Panc1 (cell line): ENCODE measurements at regions not wholly inside any gene's neighbourhood (a gene's known extent, or its start where the extent isn't known, plus 50 kb on each side); places are given as distances from the start of the nearest gene placed in this dataset.

Source experiments
- ATAC-seq: fragments of 200-7000 bp; cut with Tn5 transposase; 2 replicates; pipeline ENCODE4 v1.9.1; 2020; ENCODE audit warnings: mild to moderate bottlenecking, moderate library complexity
- BruUV-seq: library from RNA; stranded (reverse); fragments of 400-500 nt; replicated peaks from 2 replicates; lab custom pipeline; 2021; lab: Mats Ljungman, UMichigan
- CTCF ChIA-PET: fragments of 300-600 bp; sonication (Branson Sonifier 250); formaldehyde crosslinking; loops from one replicate; lab custom pipeline; 2022; ENCODE audit warnings: antibody characterized with exemption; lab: Charles Lee
- POLR2A ChIA-PET: fragments of 300-600 bp; sonication (Branson Sonifier 250); formaldehyde crosslinking; loops from one replicate; lab custom pipeline; 2022; ENCODE audit warnings: antibody characterized with exemption; lab: Charles Lee
- DNase-seq: peaks from one replicate; pipeline ENCODE4 v3.0.0-alpha.2; 2010; ENCODE audit warnings: low read depth, low spot score
- H3K27ac ChIP-seq: 2 replicates; pipeline ENCODE4 v1.5.1; 2011; ENCODE audit warnings: mild to moderate bottlenecking, low read length, inconsistent platforms
- H3K27me3 ChIP-seq: fragments of 200-500 bp; sonication (Bioruptor generic); 2 replicates; pipeline ENCODE4 v1.6.0; 2014; ENCODE audit warnings: low read length, inconsistent platforms; ENCODE audit not compliant: control insufficient read depth, insufficient read depth
- H3K36me3 ChIP-seq: fragments of 200-500 bp; sonication (Bioruptor generic); 2 replicates; pipeline ENCODE4 v1.5.1; 2014; ENCODE audit warnings: inconsistent platforms, mild to moderate bottlenecking, low read length, moderate library complexity; ENCODE audit not compliant: control insufficient read depth, insufficient read depth
- H3K4me1 ChIP-seq: 2 replicates; pipeline ENCODE4 v1.5.1; 2011; ENCODE audit warnings: inconsistent platforms, mild to moderate bottlenecking, low read length, moderate library complexity; ENCODE audit not compliant: control insufficient read depth, insufficient read depth
- H3K4me3 ChIP-seq, 2 experiments: 2 replicates each; pipeline ENCODE4 v1.5.1; 2011 to 2012; ENCODE audit warnings: low read depth in 2 of 2, low read length in 2 of 2, mild to moderate bottlenecking in 2 of 2, inconsistent platforms in 1 of 2, moderate library complexity in 1 of 2
- H3K9me3 ChIP-seq: fragments of 200-500 bp; sonication (Bioruptor generic); 2 replicates; pipeline ENCODE4 v1.5.1; 2014; ENCODE audit warnings: low read depth, mild to moderate bottlenecking, inconsistent platforms, low read length, moderate library complexity; ENCODE audit not compliant: control insufficient read depth, insufficient read depth
- CTCF ChIP-seq: fragments of 450-650 bp; IDR thresholded peaks from 2 replicates; pipeline ENCODE4 v1.5.1; 2017; ENCODE audit warnings: mild to moderate bottlenecking
- POLR2AphosphoS5 ChIP-seq: IDR thresholded peaks from 2 replicates; pipeline ENCODE4 v1.6.1; 2012; ENCODE audit warnings: mild to moderate bottlenecking, low read depth, low read length, moderate library complexity
- REST ChIP-seq, 2 experiments: IDR thresholded peaks; 2 replicates each; pipeline ENCODE4 v1.6.1; 2011 to 2012; ENCODE audit warnings: low read depth in 2 of 2, control low read depth in 1 of 2, low read length in 1 of 2, mild to moderate bottlenecking in 1 of 2, moderate library complexity in 1 of 2; ENCODE audit not compliant: insufficient read depth in 1 of 2
- SIN3A ChIP-seq: IDR thresholded peaks from 2 replicates; pipeline ENCODE4 v1.6.1; 2012; ENCODE audit warnings: low read depth, mild to moderate bottlenecking, low read length, moderate library complexity, borderline replicate concordance; ENCODE audit not compliant: insufficient read depth
- TCF7L2 ChIP-seq: IDR thresholded peaks from 2 replicates; pipeline ENCODE4 v1.6.1; 2011; ENCODE audit warnings: mild to moderate bottlenecking, low read depth, low read length, inconsistent platforms
- in situ Hi-C: cut with HindIII; loops from 2 replicates; pipeline ENCODE4 v1.10.0; 2016; ENCODE audit warnings: low sequenced_read_pairs, low pct_unique_long_range_greater_than_20kb
- intact Hi-C: fragments of 100-400 bp; cut with micrococcal nuclease; formaldehyde crosslinking; loops from one replicate; pipeline ENCODE4 v1.10.0; 2022; ENCODE audit not compliant: unreplicated experiment

GRCh38 chr1:182244451-182244850 is 147.1 kb downstream of the GLUL start:
- BruUV-seq: no TSS peak
- H3K9me3 ChIP-seq: no peaks in the 10 kb centered on the region
- DNase-seq (no peak), ATAC-seq (no peak)
- no peaks in the 10 kb centered on the region for H3K27me3 ChIP-seq
- intact Hi-C loops: no loop called here
- ChIA-PET POLR2A (no interaction called here), CTCF (no interaction called here)
- H3K4me3 ChIP-seq: no peak overlapping the region
- no peak overlapping the region for H3K27ac ChIP-seq
- H3K36me3 ChIP-seq: no peaks in the 10 kb centered on the region
- TF ChIP-seq REST (IDR thresholded peaks at IDR 0.05; ENCODE audit: insufficient read depth in 1 of 2, low read depth in 2 of 2, low read length in 1 of 2): no peak
- no peak for TF ChIP-seq TCF7L2
- no peak for TF ChIP-seq POLR2AphosphoS5
- TF ChIP-seq SIN3A: no peak
- no peak for TF ChIP-seq CTCF
- no peaks in the 10 kb centered on the region for H3K4me1 ChIP-seq
- in situ Hi-C loops: no loop called here

GRCh38 chr1:182242641-182243040 is 148.9 kb downstream of the GLUL start:
- in situ Hi-C loops (no loop called here), intact Hi-C loops (no loop called here)
- Histone ChIP-seq H3K27ac (no peak overlapping the region), H3K4me3 (no peak overlapping the region), H3K9me3 (no peaks in the 10 kb centered on the region), H3K4me1 (no peaks in the 10 kb centered on the region), H3K27me3 (no peaks in the 10 kb centered on the region), H3K36me3 (no peaks in the 10 kb centered on the region)
- no TSS peak for BruUV-seq
- ATAC-seq (no peak), DNase-seq (no peak)
- CTCF ChIA-PET: no interaction called here
- POLR2A ChIA-PET: no interaction called here
- no peak for TF ChIP-seq POLR2AphosphoS5

- POLR2A ChIA-PET: no interaction called here
- ATAC-seq (no peak), DNase-seq (no peak)
- Histone ChIP-seq H3K36me3 (no peaks in the 10 kb centered on the region), H3K27ac (no peak overlapping the region), H3K27me3 (no peaks in the 10 kb centered on the region), H3K4me3 (no peak overlapping the region), H3K9me3 (no peaks in the 10 kb centered on the region), H3K4me1 (no peaks in the 10 kb centered on the region)
- intact Hi-C loops: no loop called here
- in situ Hi-C loops: no loop called here
- CTCF ChIA-PET: no interaction called here
- TF ChIP-seq TCF7L2 (no peak), REST (IDR thresholded peaks at IDR 0.05; ENCODE audit: insufficient read depth in 1 of 2, low read depth in 2 of 2, low read length in 1 of 2) (no peak)
- no TSS peak for BruUV-seq
These were observed 151.5 kb downstream of the GLUL start for GRCh38 chr1:182240085-182240484.
